ENCODE measurements at regions not wholly inside any gene's neighbourhood (a gene's known extent, or its start where the extent isn't known, plus 50 kb on each side); places are given as distances from the start of the nearest gene placed in this dataset.

DNA sequence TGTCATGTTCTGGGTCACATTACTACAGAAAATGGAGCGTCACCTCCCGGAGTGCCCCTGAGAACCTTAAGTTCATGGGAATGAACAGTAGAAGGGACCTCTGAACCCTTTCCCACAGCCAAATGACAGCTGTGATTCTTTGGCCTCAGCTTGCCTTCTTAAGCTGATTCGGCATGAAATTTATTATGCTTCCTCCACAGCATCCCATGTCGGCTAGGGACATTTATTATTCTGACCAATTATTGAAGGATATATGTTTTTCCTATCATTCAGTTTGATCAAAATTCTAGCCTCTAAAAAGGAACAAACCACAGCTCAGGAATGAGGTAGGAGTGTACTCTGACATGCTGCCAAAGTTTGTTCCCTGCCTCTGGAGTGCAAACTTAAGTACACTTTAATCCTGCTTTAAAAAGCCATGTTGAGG is 440.6 kb downstream of the CETN3 start:
- intact Hi-C loops (cut with micrococcal nuclease), result no loop called here
- no peaks in the 10 kb centered on the region for H3K27me3 ChIP-seq (ENCODE audit: low read depth)
- no peak overlapping the region for H3K4me3 ChIP-seq
- no peaks in the 10 kb centered on the region for H3K4me1 ChIP-seq
- TF ChIP-seq, protein P1, sequence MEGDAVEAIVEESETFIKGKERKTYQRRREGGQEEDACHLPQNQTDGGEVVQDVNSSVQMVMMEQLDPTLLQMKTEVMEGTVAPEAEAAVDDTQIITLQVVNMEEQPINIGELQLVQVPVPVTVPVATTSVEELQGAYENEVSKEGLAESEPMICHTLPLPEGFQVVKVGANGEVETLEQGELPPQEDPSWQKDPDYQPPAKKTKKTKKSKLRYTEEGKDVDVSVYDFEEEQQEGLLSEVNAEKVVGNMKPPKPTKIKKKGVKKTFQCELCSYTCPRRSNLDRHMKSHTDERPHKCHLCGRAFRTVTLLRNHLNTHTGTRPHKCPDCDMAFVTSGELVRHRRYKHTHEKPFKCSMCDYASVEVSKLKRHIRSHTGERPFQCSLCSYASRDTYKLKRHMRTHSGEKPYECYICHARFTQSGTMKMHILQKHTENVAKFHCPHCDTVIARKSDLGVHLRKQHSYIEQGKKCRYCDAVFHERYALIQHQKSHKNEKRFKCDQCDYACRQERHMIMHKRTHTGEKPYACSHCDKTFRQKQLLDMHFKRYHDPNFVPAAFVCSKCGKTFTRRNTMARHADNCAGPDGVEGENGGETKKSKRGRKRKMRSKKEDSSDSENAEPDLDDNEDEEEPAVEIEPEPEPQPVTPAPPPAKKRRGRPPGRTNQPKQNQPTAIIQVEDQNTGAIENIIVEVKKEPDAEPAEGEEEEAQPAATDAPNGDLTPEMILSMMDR (IDR thresholded peaks at IDR 0.05; ENCODE audit: borderline replicate concordance), result no peak
- DNase-seq, result no peak
- H3K9me3 ChIP-seq (replicated peaks), result no peaks in the 10 kb centered on the region
- H3K27ac ChIP-seq (replicated peaks), result peak overlapping the region; percentile 66
- H3K36me3 ChIP-seq, result no peaks in the 10 kb centered on the region

DNA sequence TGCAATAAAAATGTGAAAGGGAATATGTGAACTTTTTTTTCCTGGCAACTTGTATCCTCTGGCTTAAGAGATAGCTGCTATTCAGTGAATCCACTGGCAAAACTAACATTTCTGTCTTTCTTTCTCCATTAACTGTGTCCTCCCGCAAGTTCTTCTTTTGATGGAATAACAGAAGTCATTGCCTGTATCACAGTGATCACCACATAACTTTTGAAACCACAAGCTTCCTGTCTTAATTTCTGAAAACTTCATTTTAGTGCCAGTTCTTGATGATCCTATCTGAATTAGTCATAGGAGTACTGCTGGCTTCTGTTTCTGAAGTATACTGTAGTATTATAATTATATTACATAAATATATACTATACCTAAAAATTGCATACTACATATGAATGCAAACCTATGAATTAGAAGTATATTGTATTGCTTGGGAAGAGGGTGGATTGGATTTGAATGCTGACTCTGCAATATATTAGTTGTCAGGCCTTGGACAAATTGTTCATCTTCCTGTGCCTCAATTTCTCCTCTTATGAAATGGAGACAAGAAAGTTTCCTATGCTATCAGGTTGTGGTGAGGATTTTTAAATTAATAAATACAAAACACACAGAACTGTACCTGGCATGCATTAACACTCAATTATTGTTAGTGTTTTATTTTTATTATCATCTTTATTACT is 441.6 kb downstream of the CETN3 start:
- Histone ChIP-seq H3K27me3 (ENCODE audit: low read depth) (no peaks in the 10 kb centered on the region), H3K4me1 (no peaks in the 10 kb centered on the region), H3K9me3 (replicated peaks) (no peaks in the 10 kb centered on the region), H3K4me3 (no peak overlapping the region), H3K36me3 (no peaks in the 10 kb centered on the region), H3K27ac (replicated peaks) (peak overlapping the region; percentile 66)
- intact Hi-C loops (cut with micrococcal nuclease), result no loop called here
- no peak for DNase-seq
- TF ChIP-seq, protein P1 (IDR thresholded peaks at IDR 0.05; ENCODE audit: borderline replicate concordance), result no peak

DNA sequence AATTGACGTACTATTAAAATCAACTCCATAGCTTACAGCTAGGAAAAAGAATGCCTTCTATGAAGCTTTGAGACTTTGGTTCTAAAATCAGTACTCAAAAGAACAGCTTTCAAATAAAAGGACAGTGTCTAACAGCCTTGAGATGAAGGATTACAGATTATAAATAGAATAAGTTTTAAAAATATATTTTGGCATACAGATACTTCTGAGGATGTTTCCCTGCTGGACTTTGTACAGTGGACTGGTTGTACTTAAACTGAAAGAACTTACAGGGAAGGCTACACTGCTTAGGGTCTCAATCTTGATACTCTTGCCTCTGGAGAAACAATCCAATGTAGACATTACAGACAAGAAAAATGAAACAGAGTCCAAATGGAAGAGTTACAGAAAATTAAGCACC is 452.7 kb downstream of the CETN3 start:
- no peaks in the 10 kb centered on the region for H3K27me3 ChIP-seq (ENCODE audit: low read depth)
- no peak overlapping the region for H3K4me3 ChIP-seq
- no peaks in the 10 kb centered on the region for H3K9me3 ChIP-seq (replicated peaks)
- intact Hi-C loops (cut with micrococcal nuclease), result no loop called here
- no peaks in the 10 kb centered on the region for H3K4me1 ChIP-seq
- DNase-seq, result no peak
- TF ChIP-seq, protein P1 (IDR thresholded peaks at IDR 0.05; ENCODE audit: borderline replicate concordance), result no peak
- H3K36me3 ChIP-seq, result no peaks in the 10 kb centered on the region
- H3K27ac ChIP-seq (replicated peaks), result peak overlapping the region; percentile 47

DNA sequence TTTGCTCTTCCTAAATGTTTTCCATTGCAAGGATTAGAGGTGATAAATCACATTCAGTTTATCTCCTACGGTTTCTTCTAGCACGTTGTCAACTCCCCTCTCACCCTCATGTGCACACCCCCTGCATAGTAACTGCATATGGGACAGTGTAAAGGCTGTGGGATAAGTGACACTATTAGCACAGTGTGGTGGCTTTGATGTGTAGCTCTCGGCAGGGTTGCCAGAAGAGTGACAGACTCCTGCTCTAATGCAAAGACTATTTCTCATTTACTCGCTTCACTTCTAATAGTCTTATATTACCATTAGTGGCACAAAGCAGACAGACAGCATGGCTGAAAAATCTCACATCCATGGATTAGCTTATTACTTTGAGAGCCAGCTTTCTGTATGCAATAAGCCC is 454.6 kb downstream of the CETN3 start:
- no peak for DNase-seq

DNA sequence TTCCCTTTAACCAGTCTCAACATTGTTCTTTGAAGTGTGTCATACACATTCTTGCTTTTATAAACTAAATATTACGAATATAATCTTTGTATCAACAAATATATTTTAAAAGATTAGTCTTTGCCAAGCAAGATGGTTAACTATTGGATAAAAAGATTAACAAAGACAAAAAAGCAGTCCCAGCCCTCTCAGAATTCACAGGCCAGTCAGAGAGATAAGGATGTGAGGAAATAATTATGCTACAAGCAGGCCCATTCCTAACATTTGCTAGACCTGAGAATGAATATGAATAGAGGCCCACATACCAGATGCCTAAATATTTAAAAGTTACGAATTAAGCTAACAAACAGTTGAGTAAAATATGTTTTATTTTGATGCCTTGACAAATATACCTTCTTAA is 457.7 kb downstream of the CETN3 start:
- DNase-seq, result no peak
- H3K27me3 ChIP-seq (ENCODE audit: low read depth), result no peaks in the 10 kb centered on the region
- intact Hi-C loops (cut with micrococcal nuclease), result no loop called here
- no peaks in the 10 kb centered on the region for H3K4me1 ChIP-seq
- H3K9me3 ChIP-seq (replicated peaks), result peaks cover 4% of the 10 kb centered on the region
- H3K4me3 ChIP-seq, result no peak overlapping the region
- TF ChIP-seq, protein P1 (IDR thresholded peaks at IDR 0.05; ENCODE audit: borderline replicate concordance), result no peak
- no peaks in the 10 kb centered on the region for H3K36me3 ChIP-seq
- no peak overlapping the region for H3K27ac ChIP-seq (replicated peaks)

More for the DNA sequence above, 454.6 kb downstream of the CETN3 start:
- Histone ChIP-seq H3K4me3 (no peak overlapping the region), H3K9me3 (replicated peaks) (no peaks in the 10 kb centered on the region), H3K27me3 (ENCODE audit: low read depth) (no peaks in the 10 kb centered on the region), H3K27ac (replicated peaks) (no peak overlapping the region), H3K4me1 (no peaks in the 10 kb centered on the region), H3K36me3 (no peaks in the 10 kb centered on the region)
- TF ChIP-seq, protein P1 (IDR thresholded peaks at IDR 0.05; ENCODE audit: borderline replicate concordance), result no peak
- intact Hi-C loops (cut with micrococcal nuclease), result no loop called here

Measured in left ventricle myocardium inferior (tissue), 1 donor.